GM23248 (cell line): ENCODE measurements at regions not wholly inside any gene's neighbourhood (a gene's known extent, or its start where the extent isn't known, plus 50 kb on each side); places are given as distances from the start of the nearest gene placed in this dataset.

ENCODE experiments used
- EZH2 ChIP-seq: fragments of 200-600 bp; sonication (generic); IDR thresholded peaks from 2 replicates; pipeline ENCODE4 v1.6.1; 2018; ENCODE audit warnings: antibody characterized with exemption, mild to moderate bottlenecking; ENCODE audit not compliant: insufficient read depth, poor library complexity, severe bottlenecking
- EZH2phosphoT487 ChIP-seq: fragments of 200-600 bp; sonication (generic); IDR thresholded peaks from 2 replicates; pipeline ENCODE4 v1.6.1; 2018; ENCODE audit warnings: antibody characterized with exemption, moderate library complexity, mild to moderate bottlenecking, low read depth; ENCODE audit not compliant: insufficient read depth

- TF ChIP-seq EZH2phosphoT487 (no peak), EZH2 (no peak)
Observed at GRCh38 chr1:102751111-102751510, 357.2 kb downstream of the COL11A1 start.
